HG03457 (cell line): ENCODE measurements at regions not wholly inside any gene's neighbourhood (a gene's known extent, or its start where the extent isn't known, plus 50 kb on each side); places are given as distances from the start of the nearest gene placed in this dataset.
"Not testable (repeated sequence)": the region's sequence is repeated elsewhere in the genome, so short reads cannot be mapped to it uniquely, and the experiment has no call there.

Experiments
- ATAC-seq: cut with Tn5 transposase; IDR thresholded peaks from one replicate; pipeline ENCODE4 v1.9.1; 2021; ENCODE audit warnings: moderate number of reproducible peaks; ENCODE audit not compliant: unreplicated experiment

DNA sequence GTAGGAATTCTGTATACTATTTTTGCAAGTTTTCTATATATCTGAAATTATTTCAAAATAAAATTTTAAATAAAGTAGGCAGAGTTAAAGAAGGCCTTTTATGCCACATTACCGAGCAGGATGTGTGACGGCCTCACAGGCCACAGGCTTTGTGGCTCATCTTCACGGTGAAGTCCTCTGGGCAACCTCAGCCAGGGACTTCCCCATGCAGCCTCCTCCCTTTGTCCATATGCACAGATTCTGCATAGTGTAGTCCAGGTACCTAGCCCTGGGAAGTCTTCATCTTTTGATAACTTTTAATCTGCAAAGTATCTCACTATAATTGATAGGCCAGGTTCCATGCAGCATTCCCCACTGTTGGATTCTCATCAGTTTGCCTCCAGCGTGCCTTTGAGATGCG is 62.8 kb downstream of the ARHGAP11B start:
- ATAC-seq, result not testable (repeated sequence)

DNA sequence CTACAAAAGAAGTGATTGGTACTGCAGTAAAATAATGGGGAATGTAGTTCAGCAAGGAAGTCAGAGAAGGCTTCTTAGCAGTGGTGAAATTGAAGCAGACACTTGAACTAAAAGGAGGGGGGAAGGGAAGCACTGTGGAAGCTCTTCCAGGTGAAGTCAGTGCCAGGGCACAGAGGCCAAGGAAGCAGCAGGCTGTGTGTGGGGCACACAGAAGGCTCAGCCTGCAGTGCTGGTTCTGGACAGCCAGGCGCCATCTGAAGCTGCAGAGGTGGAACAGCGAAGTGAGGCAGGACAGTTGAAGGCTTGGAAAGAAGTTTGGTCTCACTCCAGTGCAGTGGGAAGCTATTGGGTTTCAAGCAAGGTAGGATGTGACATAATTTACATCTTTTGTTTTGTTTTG is 64.2 kb downstream of the ARHGAP11B start:
- not testable (repeated sequence) for ATAC-seq

GRCh38 chr15:30695811-30696210 is 69.9 kb downstream of the ARHGAP11B start:
- ATAC-seq, result not testable (repeated sequence)

GRCh38 chr15:30696439-30697314 is 70.7 kb downstream of the ARHGAP11B start:
- ATAC-seq, result peak; percentile 73

DNA sequence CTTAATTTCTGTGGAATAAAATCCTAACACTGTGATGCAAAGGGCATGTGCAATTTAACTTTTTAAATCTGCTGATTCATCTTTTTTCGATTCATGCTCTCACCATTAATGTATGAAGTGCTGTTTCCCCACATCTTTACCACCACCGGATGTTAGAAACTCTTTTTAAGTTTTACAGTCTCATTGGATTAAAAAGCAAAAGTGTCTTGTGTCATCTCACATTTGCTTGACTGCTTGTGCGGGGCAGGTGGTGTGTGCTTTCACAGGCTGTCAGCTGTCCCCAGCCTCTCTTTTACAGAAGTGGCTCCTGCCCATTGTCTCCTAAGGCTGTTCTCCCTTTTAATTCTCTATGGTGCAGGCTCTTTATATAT is 71.4 kb downstream of the ARHGAP11B start:
- ATAC-seq, result peak; percentile 41

GRCh38 chr15:30700006-30700597 is 74.2 kb downstream of the ARHGAP11B start:
- ATAC-seq, result not testable (repeated sequence)

GRCh38 chr15:30707976-30708685 is 82.2 kb downstream of the ARHGAP11B start:
- ATAC-seq, result not testable (repeated sequence)

GRCh38 chr15:30708809-30709208 is 82.9 kb downstream of the ARHGAP11B start:
- not testable (repeated sequence) for ATAC-seq

- not testable (repeated sequence) for ATAC-seq
Measured at GRCh38 chr15:30718038-30718643, 92.2 kb downstream of the ARHGAP11B start.

DNA sequence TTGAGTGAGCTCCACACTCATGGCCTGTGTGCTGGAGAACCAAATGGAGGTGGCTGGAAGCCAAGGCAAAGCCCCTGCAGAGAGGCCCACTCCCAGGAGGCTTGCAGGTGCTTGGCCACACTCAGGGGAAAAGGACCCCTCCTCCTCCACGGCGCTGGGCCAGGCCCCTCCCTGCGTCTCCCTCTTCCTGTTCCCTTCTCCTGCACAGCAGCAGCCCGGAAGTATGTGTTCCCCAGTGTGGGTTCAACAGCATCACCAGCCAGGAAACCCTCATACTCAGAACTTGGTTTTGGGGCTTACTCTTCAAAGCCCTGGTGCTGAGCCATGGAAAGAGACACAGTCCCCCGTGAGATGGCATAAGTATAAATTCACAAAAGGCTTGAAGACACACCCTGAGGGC is 93.4 kb downstream of the ARHGAP11B start:
- not testable (repeated sequence) for ATAC-seq

DNA sequence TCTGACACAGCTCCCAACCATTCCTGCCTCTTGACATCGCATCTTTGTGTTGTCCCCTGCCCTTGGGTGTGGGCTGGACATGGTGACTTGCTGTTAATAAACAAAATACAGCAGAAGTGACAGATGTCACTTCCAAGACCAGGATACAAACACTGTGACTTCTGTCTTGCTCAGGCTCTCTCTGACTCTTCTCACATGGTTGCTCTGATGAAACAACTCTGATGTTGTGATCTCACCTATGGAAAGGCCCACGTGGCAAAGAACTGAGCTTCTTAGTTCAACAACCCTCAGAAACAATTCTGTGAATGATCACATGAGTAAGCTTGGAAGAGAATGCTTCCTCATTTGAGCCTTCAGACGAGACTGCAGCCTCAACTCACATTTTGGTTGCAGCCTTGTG is 94.9 kb downstream of the ARHGAP11B start:
- ATAC-seq, result not testable (repeated sequence)

DNA sequence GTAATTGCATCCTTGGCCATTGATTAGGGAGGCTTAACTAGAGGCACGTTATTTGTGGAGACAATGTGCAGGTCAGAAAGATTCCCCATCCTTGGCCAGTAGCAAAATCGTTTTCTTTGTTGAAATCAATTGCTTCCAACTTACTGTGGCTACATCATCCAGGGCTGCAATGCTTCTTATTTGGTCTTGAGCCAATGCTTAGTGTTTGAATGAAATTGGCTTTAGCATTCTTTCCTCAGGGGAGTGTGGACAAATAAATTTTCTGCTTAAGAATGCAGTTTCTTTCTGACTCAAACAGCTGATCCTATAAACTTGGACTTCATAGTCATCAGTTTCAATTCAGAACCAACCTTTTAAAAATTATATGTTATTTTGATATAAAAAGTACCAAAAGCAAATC is 95.6 kb downstream of the ARHGAP11B start:
- not testable (repeated sequence) for ATAC-seq

DNA sequence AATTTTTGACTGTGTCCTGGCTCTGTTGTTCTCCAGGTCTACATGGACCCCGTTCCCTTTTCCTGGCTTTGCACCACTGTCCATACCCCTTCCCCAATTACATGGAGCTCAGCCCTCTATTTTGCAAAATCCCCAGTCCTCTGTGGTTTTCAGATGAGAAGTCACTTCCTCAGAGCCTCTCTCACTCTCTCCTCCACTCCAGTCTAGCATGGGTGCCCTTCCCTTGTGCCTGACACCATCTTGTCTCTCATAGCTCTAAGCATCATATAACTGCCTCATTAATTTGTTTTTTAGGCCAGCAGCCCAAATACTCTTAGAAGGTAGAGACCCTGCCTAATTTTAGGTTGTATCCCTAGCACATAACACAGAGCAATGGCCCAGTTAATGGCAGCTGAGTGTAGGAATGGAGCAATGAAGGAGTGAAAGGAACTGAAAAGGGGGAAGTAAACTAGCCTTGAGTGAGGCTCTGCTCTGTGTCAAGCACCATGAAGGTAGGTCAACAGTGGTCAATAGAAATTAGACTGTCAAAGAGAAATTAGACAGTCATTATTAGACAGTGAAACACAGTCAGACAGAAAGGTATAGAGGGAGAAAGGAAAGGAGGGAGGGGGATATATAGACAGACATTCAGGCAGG is 97.7 kb downstream of the ARHGAP11B start:
- ATAC-seq, result not testable (repeated sequence)

- ATAC-seq, result not testable (repeated sequence)
Measured at GRCh38 chr15:30729880-30730590, 104.1 kb downstream of the ARHGAP11B start.

- not testable (repeated sequence) for ATAC-seq
Measured at GRCh38 chr15:30730633-30731032, 104.7 kb downstream of the ARHGAP11B start.

GRCh38 chr15:30732100-30732499 is 106.2 kb downstream of the ARHGAP11B start:
- ATAC-seq, result not testable (repeated sequence)

- ATAC-seq, result not testable (repeated sequence)
Measured at GRCh38 chr15:30735884-30736564, 110.1 kb downstream of the ARHGAP11B start.

- not testable (repeated sequence) for ATAC-seq
Measured at GRCh38 chr15:30742796-30743195, 116.9 kb downstream of the ARHGAP11B start.

DNA sequence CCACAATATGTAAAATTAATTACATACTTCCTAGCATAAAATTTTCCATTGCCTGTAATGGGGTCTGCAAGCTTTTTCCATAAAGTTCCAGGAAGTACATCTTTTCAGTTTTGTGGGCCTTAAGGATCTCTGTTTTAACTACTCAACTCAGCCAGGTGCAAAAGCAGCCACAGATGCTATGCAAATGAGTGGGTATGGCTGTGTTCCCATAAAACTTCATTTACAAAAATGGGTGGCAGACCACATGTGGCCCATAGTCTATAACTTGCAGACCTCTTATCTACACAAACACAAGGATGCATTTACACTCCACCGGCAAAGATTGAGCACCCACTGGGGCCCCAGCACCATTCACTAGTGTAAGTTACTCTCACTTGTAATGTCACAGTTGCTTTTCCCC is 123.1 kb downstream of the ARHGAP11B start:
- not testable (repeated sequence) for ATAC-seq
